Activated naive CD4-positive, alpha-beta T cell treated with anti-CD3 and anti-CD28 coated beads for 36 hours (primary cell): ENCODE measurements at regions not wholly inside any gene's neighbourhood (a gene's known extent, or its start where the extent isn't known, plus 50 kb on each side); places are given as distances from the start of the nearest gene placed in this dataset.

Experiments
- CTCF ChIA-PET: fragments of 350-600 bp; sonication (Branson Sonifier 250); formaldehyde crosslinking; loops from one replicate; lab custom pipeline; 2021; ENCODE audit warnings: antibody characterized with exemption; lab: Charles Lee
- DNase-seq: peaks from one replicate; pipeline ENCODE4 v3.0.0-alpha.2; 2020
- H3K27ac Mint-ChIP-seq: one replicate; pipeline ENCODE4 v1.8.0; 2021; ENCODE audit warnings: mild to moderate bottlenecking, mixed read lengths
- H3K27me3 Mint-ChIP-seq: one replicate; pipeline ENCODE4 v1.8.0; 2021; ENCODE audit warnings: low read depth, mixed read lengths
- H3K36me3 Mint-ChIP-seq: one replicate; pipeline ENCODE4 v1.8.0; 2021; ENCODE audit warnings: low read depth, mixed read lengths
- H3K4me1 Mint-ChIP-seq: one replicate; pipeline ENCODE4 v1.8.0; 2021; ENCODE audit warnings: low read depth, mixed read lengths
- H3K4me3 Mint-ChIP-seq: one replicate; pipeline ENCODE4 v1.8.0; 2021; ENCODE audit warnings: mild to moderate bottlenecking, moderate library complexity, mixed read lengths
- H3K9me3 Mint-ChIP-seq: one replicate; pipeline ENCODE4 v1.8.0; 2021; ENCODE audit warnings: mixed read lengths
- intact Hi-C: fragments of 100-400 bp; cut with micrococcal nuclease; formaldehyde crosslinking; loops from one replicate; pipeline ENCODE4 v1.15.1; 2023

GRCh38 chr15:95377258-95377852 lies 953.1 kb upstream of the NR2F2 start:
- DNase-seq: no peak
- intact Hi-C loops: no loop called here
- Mint-ChIP-seq H3K27ac (no peak overlapping the region), H3K4me1 (no peaks in the 10 kb centered on the region), H3K4me3 (no peak overlapping the region), H3K9me3 (no peaks in the 10 kb centered on the region), H3K36me3 (no peaks in the 10 kb centered on the region), H3K27me3 (peaks cover 3% of the 10 kb centered on the region)
- CTCF ChIA-PET: no interaction called here

GRCh38 chr15:95394186-95395067 lies 936.1 kb upstream of the NR2F2 start:
- peaks cover 6% of the 10 kb centered on the region for H3K9me3 Mint-ChIP-seq
- H3K27me3 Mint-ChIP-seq: peaks cover 14% of the 10 kb centered on the region
- H3K4me1 Mint-ChIP-seq: no peaks in the 10 kb centered on the region
- intact Hi-C loops: no loop called here
- no peak overlapping the region for H3K27ac Mint-ChIP-seq
- H3K4me3 Mint-ChIP-seq: no peak overlapping the region
- no peaks in the 10 kb centered on the region for H3K36me3 Mint-ChIP-seq
- no peak for DNase-seq
- CTCF ChIA-PET: interaction anchor here (0.7 kb wide), 1 partner anchor 55 kb away, joined by 4 read pairs; no protein-coding TSS in a partner anchor

GRCh38 chr15:95400428-95400827 lies 930.1 kb upstream of the NR2F2 start:
- H3K27ac Mint-ChIP-seq: no peak overlapping the region
- CTCF ChIA-PET: no interaction called here
- peaks cover 7% of the 10 kb centered on the region for H3K27me3 Mint-ChIP-seq
- H3K4me3 Mint-ChIP-seq: no peak overlapping the region
- intact Hi-C loops: no loop called here
- H3K36me3 Mint-ChIP-seq: no peaks in the 10 kb centered on the region
- DNase-seq: no peak
- H3K9me3 Mint-ChIP-seq: no peaks in the 10 kb centered on the region
- H3K4me1 Mint-ChIP-seq: no peaks in the 10 kb centered on the region

DNA sequence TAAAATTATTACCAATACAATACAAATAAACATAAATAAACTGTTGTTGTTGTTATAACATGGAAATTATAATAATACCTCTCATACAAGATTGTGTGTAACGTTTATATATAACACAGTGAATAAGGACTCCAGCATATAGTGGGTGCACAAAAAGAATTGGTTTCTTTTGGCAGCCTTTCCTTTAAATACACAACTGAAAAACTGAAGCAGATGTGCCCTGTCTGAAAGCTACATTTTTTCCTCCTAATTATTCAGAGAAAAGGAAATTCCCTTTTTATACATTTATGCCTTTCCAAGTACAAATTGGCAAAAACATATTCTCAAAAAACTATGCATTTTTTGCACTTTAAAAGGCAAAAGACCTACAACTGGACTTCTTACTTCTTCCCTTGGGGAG lies 928.9 kb upstream of the NR2F2 start:
- no peaks in the 10 kb centered on the region for H3K9me3 Mint-ChIP-seq
- no peak overlapping the region for H3K27ac Mint-ChIP-seq
- H3K4me3 Mint-ChIP-seq: no peak overlapping the region
- no peaks in the 10 kb centered on the region for H3K4me1 Mint-ChIP-seq
- DNase-seq: no peak
- H3K27me3 Mint-ChIP-seq: peaks cover 7% of the 10 kb centered on the region
- H3K36me3 Mint-ChIP-seq: no peaks in the 10 kb centered on the region
- CTCF ChIA-PET: no interaction called here
- intact Hi-C loops: no loop called here

DNA sequence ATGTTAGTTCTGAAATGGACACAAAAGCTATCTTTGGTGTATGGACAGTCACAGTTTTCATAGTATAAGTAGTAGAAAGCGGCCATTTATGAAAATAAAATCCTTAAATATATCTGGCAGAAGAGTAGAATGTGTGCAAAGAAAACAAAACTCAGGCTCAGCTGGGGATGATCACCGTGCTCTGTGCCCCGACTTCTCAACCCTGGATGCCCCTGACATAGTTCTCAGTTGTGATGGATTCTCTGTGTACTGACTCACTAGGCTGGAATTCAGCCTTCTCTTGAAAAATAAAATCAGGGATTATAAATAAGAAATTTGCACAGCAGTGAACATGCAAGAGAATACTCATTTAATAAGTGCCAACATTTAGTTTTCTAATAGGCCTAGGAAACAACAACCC lies 925.1 kb upstream of the NR2F2 start:
- no peaks in the 10 kb centered on the region for H3K9me3 Mint-ChIP-seq
- no peak overlapping the region for H3K4me3 Mint-ChIP-seq
- H3K27ac Mint-ChIP-seq: no peak overlapping the region
- no peaks in the 10 kb centered on the region for H3K27me3 Mint-ChIP-seq
- no peaks in the 10 kb centered on the region for H3K36me3 Mint-ChIP-seq
- intact Hi-C loops: no loop called here
- no peaks in the 10 kb centered on the region for H3K4me1 Mint-ChIP-seq
- CTCF ChIA-PET: no interaction called here
- no peak for DNase-seq

DNA sequence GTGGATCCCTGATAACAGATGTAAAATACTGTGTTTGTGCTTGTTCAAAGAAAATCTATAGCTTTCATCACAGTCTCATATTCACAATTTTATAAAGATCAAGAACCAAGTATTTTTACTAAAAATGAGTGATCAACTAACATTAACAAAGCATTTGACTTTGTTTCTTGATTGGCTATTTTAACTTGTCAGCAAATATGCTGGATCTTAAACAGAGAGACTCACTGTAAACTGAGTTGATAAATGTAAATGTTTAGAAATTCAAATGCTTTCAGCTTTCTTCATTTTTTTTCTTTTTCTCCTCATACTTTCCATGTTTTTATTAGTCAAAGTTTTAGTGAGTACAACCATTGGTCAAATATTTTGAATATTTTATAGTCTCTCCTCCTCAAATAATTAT lies 923.0 kb upstream of the NR2F2 start:
- Mint-ChIP-seq H3K9me3 (no peaks in the 10 kb centered on the region), H3K27me3 (no peaks in the 10 kb centered on the region), H3K4me3 (no peak overlapping the region), H3K36me3 (no peaks in the 10 kb centered on the region), H3K27ac (no peak overlapping the region), H3K4me1 (no peaks in the 10 kb centered on the region)
- CTCF ChIA-PET: interaction anchor here (1.2 kb wide), 1 partner anchor 23 kb away, joined by 3 read pairs; no protein-coding TSS in a partner anchor
- intact Hi-C loops: no loop called here
- no peak for DNase-seq

- Mint-ChIP-seq H3K4me1 (no peaks in the 10 kb centered on the region), H3K27me3 (no peaks in the 10 kb centered on the region), H3K4me3 (no peak overlapping the region), H3K9me3 (no peaks in the 10 kb centered on the region), H3K27ac (no peak overlapping the region), H3K36me3 (no peaks in the 10 kb centered on the region)
- intact Hi-C loops: no loop called here
- no peak for DNase-seq
- CTCF ChIA-PET: no interaction called here
These were observed 921.3 kb upstream of the NR2F2 start for GRCh38 chr15:95409211-95409610.

- no peak for DNase-seq
These were observed 920.7 kb upstream of the NR2F2 start for GRCh38 chr15:95409626-95410310.

GRCh38 chr15:95410757-95411156 lies 919.7 kb upstream of the NR2F2 start:
- CTCF ChIA-PET: interaction anchor here (0.7 kb wide), 1 partner anchor 191 kb away, joined by 4 read pairs; no protein-coding TSS in a partner anchor
- Mint-ChIP-seq H3K36me3 (no peaks in the 10 kb centered on the region), H3K4me1 (no peaks in the 10 kb centered on the region), H3K27me3 (no peaks in the 10 kb centered on the region), H3K27ac (no peak overlapping the region), H3K9me3 (no peaks in the 10 kb centered on the region), H3K4me3 (no peak overlapping the region)
- intact Hi-C loops: no loop called here
- DNase-seq: no peak

More at GRCh38 chr15:95409626-95410310, 920.7 kb upstream of the NR2F2 start:
- H3K36me3 Mint-ChIP-seq: no peaks in the 10 kb centered on the region
- no peaks in the 10 kb centered on the region for H3K4me1 Mint-ChIP-seq
- no peak overlapping the region for H3K4me3 Mint-ChIP-seq
- CTCF ChIA-PET: no interaction called here
- no peak overlapping the region for H3K27ac Mint-ChIP-seq
- intact Hi-C loops: no loop called here
- H3K9me3 Mint-ChIP-seq: no peaks in the 10 kb centered on the region
- no peaks in the 10 kb centered on the region for H3K27me3 Mint-ChIP-seq

DNA sequence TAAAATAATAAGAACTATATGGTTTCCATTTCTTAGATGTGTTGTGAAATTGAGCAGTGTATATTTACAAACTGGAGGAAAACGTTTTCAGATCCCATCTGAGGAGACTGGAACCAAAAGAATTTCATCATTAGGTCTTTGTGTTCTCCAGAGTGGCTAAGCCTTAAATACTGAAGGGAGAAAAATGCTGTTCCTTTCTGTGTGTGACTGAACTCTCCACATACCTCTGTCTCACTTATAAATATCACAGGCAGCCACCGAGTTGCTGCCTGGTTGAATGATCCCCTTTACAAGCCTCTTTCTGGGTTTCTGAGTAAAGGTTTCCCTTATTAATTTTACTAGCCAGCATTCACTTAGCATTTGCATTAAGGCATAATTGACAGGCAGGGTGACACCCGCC lies 913.9 kb upstream of the NR2F2 start:
- CTCF ChIA-PET: no interaction called here
- Mint-ChIP-seq H3K9me3 (peaks cover 10% of the 10 kb centered on the region), H3K36me3 (peaks cover 2% of the 10 kb centered on the region), H3K4me3 (no peak overlapping the region), H3K27me3 (peaks cover 7% of the 10 kb centered on the region), H3K27ac (no peak overlapping the region), H3K4me1 (no peaks in the 10 kb centered on the region)
- intact Hi-C loops: no loop called here
- no peak for DNase-seq

DNA sequence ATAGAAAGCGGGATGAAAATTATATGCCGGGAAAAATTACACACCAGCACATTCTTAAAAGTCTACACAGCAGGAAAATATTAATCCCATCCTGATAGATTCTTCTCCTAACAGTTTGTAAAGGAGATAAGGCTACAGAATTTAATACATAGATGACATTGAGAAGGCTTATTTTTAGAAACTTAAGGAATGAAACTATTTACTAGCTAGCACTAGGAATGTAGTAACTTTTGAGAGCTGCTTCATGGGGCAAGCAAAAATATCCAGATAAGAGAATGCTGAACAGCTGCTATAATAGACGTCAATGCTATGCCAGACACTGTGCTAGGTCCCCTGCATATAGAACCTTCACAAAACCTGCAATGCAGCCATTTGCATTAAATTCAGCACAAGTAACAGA lies 912.7 kb upstream of the NR2F2 start:
- CTCF ChIA-PET: no interaction called here
- peaks cover 7% of the 10 kb centered on the region for H3K27me3 Mint-ChIP-seq
- intact Hi-C loops: no loop called here
- no peak overlapping the region for H3K4me3 Mint-ChIP-seq
- peaks cover 2% of the 10 kb centered on the region for H3K36me3 Mint-ChIP-seq
- H3K4me1 Mint-ChIP-seq: no peaks in the 10 kb centered on the region
- peaks cover 17% of the 10 kb centered on the region for H3K9me3 Mint-ChIP-seq
- no peak overlapping the region for H3K27ac Mint-ChIP-seq
- no peak for DNase-seq

DNA sequence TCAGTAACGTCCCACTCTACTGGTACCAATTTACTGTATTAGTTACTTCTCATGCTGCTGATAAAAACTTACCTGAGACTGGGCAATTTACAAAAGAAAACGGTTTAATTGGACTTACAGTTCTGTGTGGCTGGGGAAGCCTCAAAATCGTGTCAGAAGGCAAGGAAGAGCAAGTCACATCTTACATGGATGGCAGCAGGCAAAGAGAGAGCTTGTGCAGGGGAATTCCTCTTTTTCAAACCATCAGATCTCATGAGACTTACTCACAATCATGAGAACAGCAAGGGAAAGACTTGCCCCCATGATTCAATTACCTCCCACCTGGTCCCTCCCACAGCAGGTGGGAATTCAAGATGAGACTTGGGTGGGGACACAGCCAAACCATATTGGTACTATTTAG lies 908.2 kb upstream of the NR2F2 start:
- intact Hi-C loops: no loop called here
- no peak overlapping the region for H3K4me3 Mint-ChIP-seq
- H3K4me1 Mint-ChIP-seq: no peaks in the 10 kb centered on the region
- no peak for DNase-seq
- peaks cover 26% of the 10 kb centered on the region for H3K9me3 Mint-ChIP-seq
- peaks cover 2% of the 10 kb centered on the region for H3K36me3 Mint-ChIP-seq
- H3K27me3 Mint-ChIP-seq: peaks cover 7% of the 10 kb centered on the region
- CTCF ChIA-PET: no interaction called here
- no peak overlapping the region for H3K27ac Mint-ChIP-seq
